NCI-H524 (cell line): ENCODE measurements at regions not wholly inside any gene's neighbourhood (a gene's known extent, or its start where the extent isn't known, plus 50 kb on each side); places are given as distances from the start of the nearest gene placed in this dataset.

Experiments used
- DNase-seq, 2 experiments: peaks; one replicate each; lab custom pipeline; 2025; lab: John Stamatoyannopoulos, UW

GRCh38 chr5:180411948-180412347 lies 58.8 kb upstream of the GFPT2 start:
- DNase-seq: no peak

GRCh38 chr5:180414176-180414575 lies 61.0 kb upstream of the GFPT2 start:
- DNase-seq: no peak

GRCh38 chr5:180421672-180422071 lies 68.5 kb upstream of the GFPT2 start:
- no peak for DNase-seq

- no peak for DNase-seq
Observed at GRCh38 chr5:180423133-180423532, 70.0 kb upstream of the GFPT2 start.

GRCh38 chr5:180423598-180423997 lies 70.5 kb upstream of the GFPT2 start:
- peak in 1 of 2 experiments; percentile 4 for DNase-seq

- no peak for DNase-seq
Observed at GRCh38 chr5:180424094-180424493, 70.1 kb upstream of the CNOT6 start.

- DNase-seq: no peak
Observed at GRCh38 chr5:180428598-180428997, 65.6 kb upstream of the CNOT6 start.

- no peak for DNase-seq
Observed at GRCh38 chr5:180431932-180432331, 62.2 kb upstream of the CNOT6 start.

GRCh38 chr5:180433032-180433422 lies 61.2 kb upstream of the CNOT6 start:
- DNase-seq: no peak

- DNase-seq: no peak
Observed at GRCh38 chr5:180435594-180435993, 58.6 kb upstream of the CNOT6 start.

- DNase-seq: no peak
Observed at GRCh38 chr5:180436275-180436674, 57.9 kb upstream of the CNOT6 start.

GRCh38 chr5:180436936-180437335 lies 57.2 kb upstream of the CNOT6 start:
- no peak for DNase-seq

- DNase-seq: no peak
Observed at GRCh38 chr5:180437336-180437735, 56.8 kb upstream of the CNOT6 start.

- DNase-seq: no peak
Observed at GRCh38 chr5:180438785-180439780, 55.1 kb upstream of the CNOT6 start.

- DNase-seq: no peak
Observed at GRCh38 chr5:180439911-180440769, 54.0 kb upstream of the CNOT6 start.

GRCh38 chr5:180441564-180442051 lies 52.6 kb upstream of the CNOT6 start:
- DNase-seq: no peak
